OCI-LY7 (cell line): ENCODE measurements at regions not wholly inside any gene's neighbourhood (a gene's known extent, or its start where the extent isn't known, plus 50 kb on each side); places are given as distances from the start of the nearest gene placed in this dataset.

Experiments
- BruUV-seq: library from RNA; stranded (reverse); fragments of 400-500 nt; replicated peaks from 2 replicates; lab custom pipeline; 2021; lab: Mats Ljungman, UMichigan
- CTCF ChIA-PET: fragments of 300-600 bp; sonication (Branson Sonifier 250); formaldehyde crosslinking; loops from one replicate; lab custom pipeline; 2022; ENCODE audit warnings: antibody characterized with exemption; ENCODE audit not compliant: unreplicated experiment; lab: Charles Lee
- POLR2A ChIA-PET: fragments of 300-600 bp; sonication (Branson Sonifier 250); formaldehyde crosslinking; loops from one replicate; lab custom pipeline; 2022; ENCODE audit warnings: antibody characterized with exemption; lab: Charles Lee
- DNase-seq: peaks from one replicate; pipeline ENCODE4 v3.0.0-alpha.2; 2015; ENCODE audit warnings: low spot score
- H2AFZ ChIP-seq: fragments of 200-600 bp; sonication (generic), shearing (Covaris generic); 2 replicates; pipeline ENCODE4 v1.6.1; 2014; ENCODE audit warnings: mild to moderate bottlenecking, antibody characterized with exemption, low read length, moderate library complexity
- H3K27ac ChIP-seq: fragments of 200-600 bp; sonication (generic); 2 replicates; pipeline ENCODE4 v1.5.1; 2014; ENCODE audit warnings: mixed run types, low read depth, mild to moderate bottlenecking, moderate library complexity, low read length, inconsistent platforms; ENCODE audit not compliant: poor library complexity, severe bottlenecking
- H3K36me3 ChIP-seq: fragments of 200-600 bp; sonication (generic); 2 replicates; pipeline ENCODE4 v1.6.1; 2014; ENCODE audit warnings: mild to moderate bottlenecking, antibody characterized with exemption, low read length, moderate library complexity, mixed read lengths; ENCODE audit not compliant: insufficient read depth
- H3K4me1 ChIP-seq: fragments of 200-600 bp; sonication (generic); 2 replicates; pipeline ENCODE4 v1.5.1; 2014; ENCODE audit warnings: mild to moderate bottlenecking, low read length; ENCODE audit not compliant: insufficient read depth, poor library complexity, severe bottlenecking
- H3K4me2 ChIP-seq: fragments of 200-600 bp; sonication (generic); 2 replicates; pipeline ENCODE4 v1.6.1; 2014; ENCODE audit warnings: mild to moderate bottlenecking, low read length
- H3K4me3 ChIP-seq: fragments of 200-600 bp; sonication (generic); 2 replicates; pipeline ENCODE4 v1.5.1; 2014; ENCODE audit warnings: mild to moderate bottlenecking, low read depth, low read length; ENCODE audit not compliant: poor library complexity, severe bottlenecking
- H3K79me2 ChIP-seq: fragments of 200-600 bp; sonication (generic); 2 replicates; pipeline ENCODE4 v1.6.1; 2016; ENCODE audit warnings: low read depth, mild to moderate bottlenecking, low read length, moderate library complexity, mixed read lengths; ENCODE audit not compliant: insufficient read depth
- H3K9me2 ChIP-seq: fragments of 200-600 bp; sonication (generic); 2 replicates; pipeline ENCODE4 v1.6.1; 2016; ENCODE audit warnings: mild to moderate bottlenecking, low read length, mixed read lengths; ENCODE audit not compliant: insufficient read depth
- H3K9me3 ChIP-seq: fragments of 200-600 bp; sonication (generic); 2 replicates; pipeline ENCODE4 v1.6.1; 2014; ENCODE audit warnings: mild to moderate bottlenecking, mixed run types, low read length, mixed read lengths
- H4K20me1 ChIP-seq: fragments of 200-600 bp; sonication (generic); 2 replicates; pipeline ENCODE4 v1.6.1; 2014; ENCODE audit warnings: mild to moderate bottlenecking, antibody characterized with exemption, low read length, moderate library complexity, mixed read lengths; ENCODE audit not compliant: insufficient read depth
- EZH2phosphoT487 ChIP-seq: fragments of 200-600 bp; sonication (generic); IDR thresholded peaks from 2 replicates; pipeline ENCODE4 v1.6.1; 2018; ENCODE audit warnings: low read depth, borderline replicate concordance, mild to moderate bottlenecking, mixed run types, antibody characterized with exemption, low read length, moderate library complexity, mixed read lengths
- intact Hi-C: fragments of 100-400 bp; cut with micrococcal nuclease; formaldehyde crosslinking; loops from one replicate; pipeline ENCODE4 v1.10.0; 2022; ENCODE audit not compliant: unreplicated experiment
- TF ChIP-seq, protein P1 (sequence below): fragments of 200-600 bp; sonication (generic); conservative IDR thresholded peaks from 2 replicates; pipeline ENCODE4 v1.5.1; 2014; ENCODE audit warnings: mild to moderate bottlenecking, antibody characterized with exemption, low read length, moderate library complexity, mixed read lengths

DNA sequence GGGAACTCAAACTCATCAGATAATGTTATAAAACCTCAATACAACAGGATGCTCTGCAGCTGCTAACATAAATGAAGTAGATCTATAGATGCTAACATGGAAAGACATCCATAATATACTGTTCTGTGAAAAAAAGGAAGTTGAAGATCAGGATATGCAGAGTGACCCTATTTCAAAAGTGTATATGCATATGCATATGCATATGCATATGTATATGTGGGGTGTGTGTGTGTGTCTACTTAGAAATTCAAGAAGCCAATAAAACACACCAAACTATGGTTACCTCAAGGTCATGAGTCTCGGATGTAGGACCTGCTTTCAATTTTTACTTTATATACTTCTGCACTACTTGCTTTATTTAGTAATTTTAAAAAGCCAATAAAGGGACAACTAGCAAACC lies 125.6 kb downstream of the ABHD5 start:
- no peak for DNase-seq
- Histone ChIP-seq H3K4me1 (no peaks in the 10 kb centered on the region), H4K20me1 (no peaks in the 10 kb centered on the region), H2AFZ (no peak overlapping the region), H3K9me3 (no peaks in the 10 kb centered on the region), H3K4me3 (no peak overlapping the region), H3K79me2 (no peaks in the 10 kb centered on the region), H3K4me2 (no peak overlapping the region), H3K36me3 (no peaks in the 10 kb centered on the region), H3K27ac (no peak overlapping the region), H3K9me2 (no peaks in the 10 kb centered on the region)
- ChIA-PET POLR2A (no interaction called here), CTCF (no interaction called here)
- no peak for TF ChIP-seq EZH2phosphoT487
- TF ChIP-seq, protein P1, sequence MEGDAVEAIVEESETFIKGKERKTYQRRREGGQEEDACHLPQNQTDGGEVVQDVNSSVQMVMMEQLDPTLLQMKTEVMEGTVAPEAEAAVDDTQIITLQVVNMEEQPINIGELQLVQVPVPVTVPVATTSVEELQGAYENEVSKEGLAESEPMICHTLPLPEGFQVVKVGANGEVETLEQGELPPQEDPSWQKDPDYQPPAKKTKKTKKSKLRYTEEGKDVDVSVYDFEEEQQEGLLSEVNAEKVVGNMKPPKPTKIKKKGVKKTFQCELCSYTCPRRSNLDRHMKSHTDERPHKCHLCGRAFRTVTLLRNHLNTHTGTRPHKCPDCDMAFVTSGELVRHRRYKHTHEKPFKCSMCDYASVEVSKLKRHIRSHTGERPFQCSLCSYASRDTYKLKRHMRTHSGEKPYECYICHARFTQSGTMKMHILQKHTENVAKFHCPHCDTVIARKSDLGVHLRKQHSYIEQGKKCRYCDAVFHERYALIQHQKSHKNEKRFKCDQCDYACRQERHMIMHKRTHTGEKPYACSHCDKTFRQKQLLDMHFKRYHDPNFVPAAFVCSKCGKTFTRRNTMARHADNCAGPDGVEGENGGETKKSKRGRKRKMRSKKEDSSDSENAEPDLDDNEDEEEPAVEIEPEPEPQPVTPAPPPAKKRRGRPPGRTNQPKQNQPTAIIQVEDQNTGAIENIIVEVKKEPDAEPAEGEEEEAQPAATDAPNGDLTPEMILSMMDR, result no peak
- intact Hi-C loops, result no loop called here
- BruUV-seq, result no TSS peak

DNA sequence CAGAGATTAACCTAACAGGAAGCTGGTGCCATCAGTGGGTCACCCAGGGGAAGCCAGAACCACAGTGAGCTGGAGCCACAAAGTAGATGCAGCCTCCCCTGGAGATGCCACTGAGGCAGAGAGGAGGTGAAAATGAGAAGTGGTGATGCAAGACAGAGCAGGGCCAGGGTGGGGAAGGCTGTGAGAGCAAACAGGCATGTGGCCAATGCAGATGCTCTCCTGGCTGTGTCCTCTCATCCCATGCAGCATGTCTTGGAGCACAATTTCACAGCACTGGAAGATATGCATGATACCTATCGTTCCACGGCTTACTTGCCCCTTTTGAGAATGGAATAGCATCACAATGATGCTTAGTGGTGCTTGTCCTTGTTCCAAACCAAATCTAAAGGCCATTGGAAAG lies 126.3 kb downstream of the ABHD5 start:
- DNase-seq, result no peak
- ChIA-PET CTCF (no interaction called here), POLR2A (no interaction called here)
- Histone ChIP-seq H4K20me1 (no peaks in the 10 kb centered on the region), H3K27ac (no peak overlapping the region), H2AFZ (no peak overlapping the region), H3K4me1 (no peaks in the 10 kb centered on the region), H3K9me3 (no peaks in the 10 kb centered on the region), H3K36me3 (no peaks in the 10 kb centered on the region), H3K9me2 (no peaks in the 10 kb centered on the region), H3K79me2 (no peaks in the 10 kb centered on the region), H3K4me3 (no peak overlapping the region), H3K4me2 (no peak overlapping the region)
- intact Hi-C loops, result no loop called here
- BruUV-seq, result no TSS peak
- no peak for TF ChIP-seq EZH2phosphoT487
- TF ChIP-seq, protein P1, result no peak

GRCh38 chr3:43817825-43818224 lies 127.1 kb downstream of the ABHD5 start:
- Histone ChIP-seq H3K4me2 (no peak overlapping the region), H3K27ac (no peak overlapping the region), H3K79me2 (no peaks in the 10 kb centered on the region), H3K4me1 (no peaks in the 10 kb centered on the region), H3K9me3 (no peaks in the 10 kb centered on the region), H4K20me1 (no peaks in the 10 kb centered on the region), H3K9me2 (no peaks in the 10 kb centered on the region), H2AFZ (no peak overlapping the region), H3K4me3 (no peak overlapping the region), H3K36me3 (no peaks in the 10 kb centered on the region)
- BruUV-seq, result no TSS peak
- no peak for TF ChIP-seq EZH2phosphoT487
- TF ChIP-seq, protein P1, result no peak
- DNase-seq, result no peak
- CTCF ChIA-PET, result no interaction called here
- POLR2A ChIA-PET, result no interaction called here
- intact Hi-C loops, result no loop called here
